ENCODE measurements at regions not wholly inside any gene's neighbourhood (a gene's known extent, or its start where the extent isn't known, plus 50 kb on each side); places are given as distances from the start of the nearest gene placed in this dataset.

- TF ChIP-seq CTCF (IDR thresholded peaks at IDR 0.05; ENCODE audit: low read depth, low read length, missing input control) = no peak
- TF ChIP-seq MAX (IDR thresholded peaks at IDR 0.05) = no peak
- TF ChIP-seq TAF1 (conservative IDR thresholded peaks at IDR 0.05) = no peak
- TF ChIP-seq GABPA (IDR thresholded peaks at IDR 0.05 in 1 of 2, conservative IDR thresholded peaks at IDR 0.05 in 1 of 2) = no peak
- TF ChIP-seq REST (IDR thresholded peaks at IDR 0.05) = no peak
- no peak for TF ChIP-seq YY1 (IDR thresholded peaks at IDR 0.05)
- TF ChIP-seq ZBTB33 (IDR thresholded peaks at IDR 0.05) = no peak
- TF ChIP-seq SP1 (IDR thresholded peaks at IDR 0.05) = no peak
- TF ChIP-seq RAD21 (IDR thresholded peaks at IDR 0.05) = no peak
- TF ChIP-seq JUND (IDR thresholded peaks at IDR 0.05) = no peak
- TF ChIP-seq FOXA1 (IDR thresholded peaks at IDR 0.05) = no peak
- TF ChIP-seq EGR1 (IDR thresholded peaks at IDR 0.05; ENCODE audit: low read depth in 2 of 2) = no peak
These were observed 230.5 kb upstream of the AUTS2 start for GRCh38 chr7:69367780-69368179.
